Activated T-helper 1 cell treated with anti-CD3 and anti-CD28 coated beads, Interleukin-12 subunit alpha, Interleukin-12 subunit beta, Interleukin-2, Interleukin-4 antibody, amounts not matched to agents 30 ng/mL and 10 ng/mL and 1 ng/mL, durations not matched to agents 14 hours and 24 hours and 36 hours (primary cell): ENCODE measurements at regions not wholly inside any gene's neighbourhood (a gene's known extent, or its start where the extent isn't known, plus 50 kb on each side); places are given as distances from the start of the nearest gene placed in this dataset.
A peak's percentile ranks its signal among the peaks of the same experiment; 100 is the strongest.
"Not testable (repeated sequence)": the region's sequence is repeated elsewhere in the genome, so short reads cannot be mapped to it uniquely, and the experiment has no call there.

Experiments used
- DNase-seq: peaks from one replicate; pipeline ENCODE4 v3.0.0; 2021; ENCODE audit warnings: low spot score
- H3K27ac Mint-ChIP-seq: one replicate; pipeline ENCODE4 v1.8.0; 2021; ENCODE audit warnings: mild to moderate bottlenecking, mixed read lengths
- H3K27me3 Mint-ChIP-seq: one replicate; pipeline ENCODE4 v1.8.0; 2022; ENCODE audit warnings: mild to moderate bottlenecking, moderate library complexity, mixed read lengths; ENCODE audit not compliant: insufficient read depth
- H3K36me3 Mint-ChIP-seq: one replicate; pipeline ENCODE4 v1.8.0; 2021; ENCODE audit warnings: low read depth, mixed read lengths
- H3K4me1 Mint-ChIP-seq: one replicate; pipeline ENCODE4 v1.8.0; 2021; ENCODE audit warnings: low read depth, mixed read lengths
- H3K4me3 Mint-ChIP-seq: one replicate; pipeline ENCODE4 v1.8.0; 2021; ENCODE audit warnings: mild to moderate bottlenecking, moderate library complexity, mixed read lengths
- H3K9me3 Mint-ChIP-seq: one replicate; pipeline ENCODE4 v1.8.0; 2021; ENCODE audit warnings: mixed read lengths
- intact Hi-C: fragments of 100-400 bp; cut with micrococcal nuclease; formaldehyde crosslinking; loops from one replicate; pipeline ENCODE4 v1.15.1; 2024

- no peaks in the 10 kb centered on the region for H3K9me3 Mint-ChIP-seq
- intact Hi-C loops = no loop called here
- no peak overlapping the region for H3K27ac Mint-ChIP-seq
- no peak overlapping the region for H3K4me3 Mint-ChIP-seq
- peaks cover 4% of the 10 kb centered on the region for H3K27me3 Mint-ChIP-seq
- H3K4me1 Mint-ChIP-seq = peaks cover 12% of the 10 kb centered on the region
- H3K36me3 Mint-ChIP-seq = no peaks in the 10 kb centered on the region
- DNase-seq = no peak
Measured at GRCh38 chrX:40240844-40241243, 143.1 kb upstream of the BCOR start.

GRCh38 chrX:40237731-40238178 lies 140.0 kb upstream of the BCOR start:
- H3K4me3 Mint-ChIP-seq = no peak overlapping the region
- peaks cover 4% of the 10 kb centered on the region for H3K27me3 Mint-ChIP-seq
- no peak overlapping the region for H3K27ac Mint-ChIP-seq
- intact Hi-C loops = no loop called here
- no peak for DNase-seq
- no peaks in the 10 kb centered on the region for H3K4me1 Mint-ChIP-seq
- H3K9me3 Mint-ChIP-seq = no peaks in the 10 kb centered on the region
- no peaks in the 10 kb centered on the region for H3K36me3 Mint-ChIP-seq

DNA sequence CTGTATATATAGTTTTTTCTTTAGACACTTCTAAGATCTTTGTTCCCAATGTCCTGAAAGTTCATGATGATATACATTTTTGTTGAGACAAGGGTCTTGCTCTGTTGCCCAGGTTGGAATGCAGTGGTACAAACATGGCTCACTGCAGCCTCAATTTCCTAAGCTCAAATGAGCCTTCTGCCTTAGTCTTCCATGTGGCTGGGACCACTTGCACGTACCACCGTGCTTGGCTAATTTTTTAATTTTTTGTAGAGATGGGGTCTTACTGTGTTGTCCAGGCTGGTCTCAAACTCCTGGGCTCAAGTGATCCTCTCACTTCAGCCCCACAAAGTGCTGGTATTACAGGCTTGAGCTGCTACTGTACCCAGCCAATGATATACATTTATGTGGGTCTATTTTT lies 132.9 kb upstream of the BCOR start:
- Mint-ChIP-seq H3K36me3 (no peaks in the 10 kb centered on the region), H3K27me3 (no peaks in the 10 kb centered on the region), H3K4me3 (no peak overlapping the region), H3K27ac (no peak overlapping the region), H3K9me3 (no peaks in the 10 kb centered on the region), H3K4me1 (no peaks in the 10 kb centered on the region)
- intact Hi-C loops = no loop called here
- no peak for DNase-seq

- H3K4me3 Mint-ChIP-seq = no peak overlapping the region
- H3K36me3 Mint-ChIP-seq = no peaks in the 10 kb centered on the region
- H3K27ac Mint-ChIP-seq = no peak overlapping the region
- peaks cover 7% of the 10 kb centered on the region for H3K9me3 Mint-ChIP-seq
- intact Hi-C loops = no loop called here
- no peaks in the 10 kb centered on the region for H3K4me1 Mint-ChIP-seq
- H3K27me3 Mint-ChIP-seq = no peaks in the 10 kb centered on the region
- DNase-seq = no peak
Measured at GRCh38 chrX:40227125-40227524, 129.4 kb upstream of the BCOR start.

GRCh38 chrX:40224658-40225057 lies 126.9 kb upstream of the BCOR start:
- H3K4me1 Mint-ChIP-seq = no peaks in the 10 kb centered on the region
- no peaks in the 10 kb centered on the region for H3K36me3 Mint-ChIP-seq
- no peaks in the 10 kb centered on the region for H3K27me3 Mint-ChIP-seq
- no peak overlapping the region for H3K4me3 Mint-ChIP-seq
- no peak for DNase-seq
- intact Hi-C loops = no loop called here
- H3K27ac Mint-ChIP-seq = no peak overlapping the region
- peaks cover 8% of the 10 kb centered on the region for H3K9me3 Mint-ChIP-seq

GRCh38 chrX:40222612-40223011 lies 124.9 kb upstream of the BCOR start:
- H3K27me3 Mint-ChIP-seq, H3K27ac Mint-ChIP-seq, H3K36me3 Mint-ChIP-seq, H3K9me3 Mint-ChIP-seq, DNase-seq, intact Hi-C loops, H3K4me3 Mint-ChIP-seq, H3K4me1 Mint-ChIP-seq: not testable (repeated sequence)

GRCh38 chrX:40213092-40213491 lies 115.3 kb upstream of the BCOR start:
- Mint-ChIP-seq H3K36me3 (peaks cover 1% of the 10 kb centered on the region), H3K4me3 (no peak overlapping the region), H3K4me1 (no peaks in the 10 kb centered on the region), H3K27ac (no peak overlapping the region), H3K9me3 (no peaks in the 10 kb centered on the region), H3K27me3 (no peaks in the 10 kb centered on the region)
- no peak for DNase-seq
- intact Hi-C loops = no loop called here

GRCh38 chrX:40209951-40210617 lies 112.3 kb upstream of the BCOR start:
- intact Hi-C loops = loop anchor here (5.0 kb wide), 1 partner anchor 38 kb away; no protein-coding TSS in a partner anchor
- H3K36me3 Mint-ChIP-seq = peaks cover 1% of the 10 kb centered on the region
- H3K27me3 Mint-ChIP-seq = no peaks in the 10 kb centered on the region
- no peak overlapping the region for H3K4me3 Mint-ChIP-seq
- H3K9me3 Mint-ChIP-seq = no peaks in the 10 kb centered on the region
- DNase-seq = no peak
- H3K27ac Mint-ChIP-seq = no peak overlapping the region
- H3K4me1 Mint-ChIP-seq = peaks cover 4% of the 10 kb centered on the region

- H3K4me3 Mint-ChIP-seq = no peak overlapping the region
- intact Hi-C loops = loop anchor here (5.0 kb wide), 1 partner anchor 35 kb away; no protein-coding TSS in a partner anchor
- no peaks in the 10 kb centered on the region for H3K27me3 Mint-ChIP-seq
- H3K4me1 Mint-ChIP-seq = peaks cover 8% of the 10 kb centered on the region
- peak; percentile 1 for DNase-seq
- no peak overlapping the region for H3K27ac Mint-ChIP-seq
- H3K9me3 Mint-ChIP-seq = no peaks in the 10 kb centered on the region
- no peaks in the 10 kb centered on the region for H3K36me3 Mint-ChIP-seq
Measured at GRCh38 chrX:40207626-40208025, 109.9 kb upstream of the BCOR start.

GRCh38 chrX:40205471-40205870 lies 107.7 kb upstream of the BCOR start:
- Mint-ChIP-seq H3K9me3 (no peaks in the 10 kb centered on the region), H3K4me3 (no peak overlapping the region), H3K27me3 (no peaks in the 10 kb centered on the region), H3K36me3 (no peaks in the 10 kb centered on the region), H3K4me1 (peaks cover 21% of the 10 kb centered on the region), H3K27ac (no peak overlapping the region)
- DNase-seq = no peak
- intact Hi-C loops = loop anchor here (5.0 kb wide), 1 partner anchor 33 kb away; no protein-coding TSS in a partner anchor

DNA sequence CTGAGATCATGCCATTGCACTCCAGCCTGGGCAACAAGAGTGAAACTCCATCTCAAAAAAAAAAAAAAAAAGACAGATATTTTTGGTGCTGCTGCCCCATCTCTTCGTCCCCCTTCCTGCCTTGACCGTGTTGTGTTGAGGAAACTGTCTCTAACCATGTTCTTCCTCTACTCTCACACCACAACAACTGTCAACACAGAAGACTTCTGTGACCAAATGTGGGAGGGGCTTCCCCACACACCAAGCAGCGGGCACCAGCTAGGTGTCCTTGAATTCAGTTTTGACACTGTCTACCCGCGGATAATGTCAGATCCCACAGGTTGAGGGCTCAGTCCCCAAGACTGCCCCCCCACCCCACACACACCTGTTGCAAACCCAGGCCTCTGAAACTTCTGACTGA lies 104.7 kb upstream of the BCOR start:
- intact Hi-C loops = no loop called here
- Mint-ChIP-seq H3K4me1 (peaks cover 17% of the 10 kb centered on the region), H3K36me3 (no peaks in the 10 kb centered on the region), H3K27ac (no peak overlapping the region), H3K9me3 (no peaks in the 10 kb centered on the region), H3K4me3 (peak overlapping the region; percentile 22), H3K27me3 (no peaks in the 10 kb centered on the region)
- peak; percentile 7 for DNase-seq

- no peaks in the 10 kb centered on the region for H3K27me3 Mint-ChIP-seq
- H3K27ac Mint-ChIP-seq = peak overlapping the region; percentile 58
- no peaks in the 10 kb centered on the region for H3K36me3 Mint-ChIP-seq
- intact Hi-C loops = no loop called here
- peaks cover 17% of the 10 kb centered on the region for H3K4me1 Mint-ChIP-seq
- no peak overlapping the region for H3K4me3 Mint-ChIP-seq
- H3K9me3 Mint-ChIP-seq = no peaks in the 10 kb centered on the region
- DNase-seq = peak; percentile 28
Measured at GRCh38 chrX:40201329-40201885, 103.6 kb upstream of the BCOR start.

DNA sequence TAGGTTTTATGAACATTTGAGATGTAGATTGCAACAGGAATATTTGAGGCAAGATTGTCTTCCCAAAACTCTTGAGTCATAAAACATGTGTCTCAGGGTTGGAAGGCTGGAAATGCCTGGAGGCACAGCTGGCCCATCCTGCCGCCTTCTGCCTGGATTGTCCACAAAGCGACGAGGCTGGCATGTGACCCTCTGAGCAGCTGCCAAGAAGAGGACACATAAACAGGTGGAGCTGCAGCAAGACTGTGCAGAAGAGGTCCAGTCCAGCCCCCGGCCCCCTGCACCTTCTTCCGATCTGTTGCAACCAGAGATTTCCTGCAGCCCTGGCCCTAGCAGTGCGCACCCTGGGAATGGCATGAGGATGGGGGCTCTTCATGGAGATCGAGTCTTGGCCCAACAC lies 101.9 kb upstream of the BCOR start:
- Mint-ChIP-seq H3K4me1 (peaks cover 17% of the 10 kb centered on the region), H3K9me3 (no peaks in the 10 kb centered on the region)

More for the DNA sequence above, 101.9 kb upstream of the BCOR start:
- intact Hi-C loops = no loop called here
- Mint-ChIP-seq H3K27me3 (no peaks in the 10 kb centered on the region), H3K36me3 (no peaks in the 10 kb centered on the region), H3K4me3 (no peak overlapping the region), H3K27ac (no peak overlapping the region)
- no peak for DNase-seq
